ENCODE measurements at regions not wholly inside any gene's neighbourhood (a gene's known extent, or its start where the extent isn't known, plus 50 kb on each side); places are given as distances from the start of the nearest gene placed in this dataset.
A peak's percentile ranks its signal among the peaks of the same experiment; 100 is the strongest.

GRCh38 chr2:121075641-121076497, 209.1 kb downstream of the TFCP2L1 start:
- ChIA-PET POLR2A (ENCODE audit: unreplicated experiment) (interaction anchor here (0.6 to 1.3 kb wide), 8 partner anchors 9 to 728 kb away, joined by 3 to 28 read pairs (median 5); no protein-coding TSS in a partner anchor), CTCF (no interaction called here)
- no peak for TF ChIP-seq EZH2 (IDR thresholded peaks at IDR 0.05; ENCODE audit: low read length, unreplicated experiment)
- Histone ChIP-seq H2AFZ (ENCODE audit: low read length) (peak overlapping the region; percentile 68), H3K4me2 (ENCODE audit: low read length) (peak overlapping the region; percentile 87), H3F3A (ENCODE audit: low read length, unreplicated experiment) (no peaks in the 10 kb centered on the region), H3K9me2 (replicated peaks; ENCODE audit: low read length) (no peaks in the 10 kb centered on the region), H4K20me1 (ENCODE audit: low read length) (no peaks in the 10 kb centered on the region), H3K4me1 (ENCODE audit: insufficient read depth, low read length) (peaks cover 22% of the 10 kb centered on the region), H3K27me3 (ENCODE audit: low read length) (no peaks in the 10 kb centered on the region), H3K27ac (ENCODE audit: low read length) (no peak overlapping the region), H3K9ac (ENCODE audit: low read length) (peak overlapping the region; percentile 35; the same call in 1 of the 2 replicates), H3K36me3 (ENCODE audit: low read depth, low read length) (no peaks in the 10 kb centered on the region; the same call in 1 of the 2 replicates), H3K9me3 (ENCODE audit: low read length) (no peaks in the 10 kb centered on the region), H3K4me3 (ENCODE audit: low read length) (peak overlapping the region; percentile 56), H3K79me2 (ENCODE audit: low read length) (no peaks in the 10 kb centered on the region)
- intact Hi-C loops (cut with micrococcal nuclease), result loop anchor here (1.0 to 5.0 kb wide), 3 partner anchors 139 to 734 kb away; no protein-coding TSS in a partner anchor
- DNase-seq, result peak; percentile 9
- peak; percentile 6 for ATAC-seq
- no TSS peak for BruUV-seq (replicated peaks)

DNA sequence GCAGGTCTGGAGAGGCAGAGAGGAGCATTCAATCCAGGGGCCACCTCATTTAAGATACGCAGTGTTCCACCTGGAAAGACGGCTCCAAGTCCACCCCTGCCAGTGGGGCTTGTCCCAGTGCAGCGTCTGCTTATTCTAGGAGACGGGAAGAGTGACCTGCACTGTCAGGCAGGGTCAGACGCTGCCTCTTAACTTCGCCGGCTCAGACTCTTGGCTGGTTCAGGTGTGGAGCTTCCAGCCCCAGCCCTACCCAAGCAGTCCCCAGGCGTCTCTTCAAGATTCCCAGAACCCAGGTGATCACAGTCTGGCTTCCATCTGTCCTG, 208.5 kb downstream of the TFCP2L1 start:
- no peak for TF ChIP-seq EZH2 (IDR thresholded peaks at IDR 0.05; ENCODE audit: low read length, unreplicated experiment)
- no peak for TF ChIP-seq EZH2phosphoT487 (IDR thresholded peaks at IDR 0.05; ENCODE audit: borderline replicate concordance, low read length)
- no peak for TF ChIP-seq CTCF (conservative IDR thresholded peaks at IDR 0.05; ENCODE audit: low read depth, low read length)
- no peak for DNase-seq
- Histone ChIP-seq H4K20me1 (ENCODE audit: low read length) (no peaks in the 10 kb centered on the region), H3K9me3 (ENCODE audit: low read length) (no peaks in the 10 kb centered on the region), H2AFZ (ENCODE audit: low read length) (peak overlapping the region; percentile 68), H3K36me3 (ENCODE audit: low read depth, low read length) (no peaks in the 10 kb centered on the region; the same call in 1 of the 2 replicates), H3K4me1 (ENCODE audit: insufficient read depth, low read length) (peaks cover 24% of the 10 kb centered on the region), H3K9me2 (replicated peaks; ENCODE audit: low read length) (no peaks in the 10 kb centered on the region), H3F3A (ENCODE audit: low read length, unreplicated experiment) (no peaks in the 10 kb centered on the region), H3K4me2 (ENCODE audit: low read length) (peak overlapping the region; percentile 87), H3K4me3 (ENCODE audit: low read length) (peak overlapping the region; percentile 38; the same call in 1 of the 2 replicates), H3K79me2 (ENCODE audit: low read length) (no peaks in the 10 kb centered on the region), H3K27ac (ENCODE audit: low read length) (no peak overlapping the region), H3K27me3 (ENCODE audit: low read length) (no peaks in the 10 kb centered on the region), H3K9ac (ENCODE audit: low read length) (no peak overlapping the region)
- ATAC-seq, result peak; percentile 8
- intact Hi-C loops (cut with micrococcal nuclease), result loop anchor here (5.0 kb wide), 2 partner anchors 139 to 734 kb away; no protein-coding TSS in a partner anchor
- ChIA-PET CTCF (no interaction called here), POLR2A (ENCODE audit: unreplicated experiment) (no interaction called here)
- no TSS peak for BruUV-seq (replicated peaks)

DNA sequence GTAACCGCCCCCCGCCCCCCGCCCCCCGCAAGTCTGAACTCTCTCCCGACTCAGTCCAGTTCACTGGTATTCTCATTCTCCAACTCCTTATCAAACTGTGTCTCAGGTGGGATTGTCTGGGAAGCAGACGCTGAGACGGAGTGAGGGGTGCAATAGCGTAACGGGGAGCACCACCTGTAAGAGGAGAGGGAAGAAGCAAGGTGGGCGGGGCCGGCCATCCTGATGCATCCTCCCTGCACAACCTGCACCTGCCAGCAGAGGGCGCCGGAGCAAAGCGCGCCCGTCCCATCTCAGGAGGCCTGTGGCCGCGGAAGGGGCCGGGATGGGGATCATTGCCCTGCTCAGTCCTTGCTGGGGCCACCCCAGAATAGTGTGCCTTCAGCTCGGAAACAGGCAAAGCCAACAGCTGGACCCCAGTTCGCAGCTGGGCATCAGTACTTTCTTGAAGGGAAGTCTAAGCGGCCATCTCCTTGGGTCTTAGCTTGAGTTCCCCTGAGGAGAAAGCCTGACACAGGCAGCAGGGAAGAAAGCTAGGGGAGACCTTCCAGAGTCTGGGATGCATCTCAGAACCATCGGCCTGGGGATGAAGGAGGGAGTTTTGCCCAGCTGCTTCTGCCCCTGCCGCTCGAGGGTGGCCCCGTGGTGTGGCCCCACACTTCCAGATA, 208.0 kb downstream of the TFCP2L1 start:
- POLR2A ChIA-PET (ENCODE audit: unreplicated experiment), result no interaction called here

More for the DNA sequence above, 208.0 kb downstream of the TFCP2L1 start:
- Histone ChIP-seq H3F3A (ENCODE audit: low read length, unreplicated experiment) (no peaks in the 10 kb centered on the region), H3K9me2 (replicated peaks; ENCODE audit: low read length) (no peaks in the 10 kb centered on the region), H3K27ac (ENCODE audit: low read length) (no peak overlapping the region), H3K9ac (ENCODE audit: low read length) (no peak overlapping the region), H3K9me3 (ENCODE audit: low read length) (no peaks in the 10 kb centered on the region), H4K20me1 (ENCODE audit: low read length) (no peaks in the 10 kb centered on the region), H2AFZ (ENCODE audit: low read length) (peak overlapping the region; percentile 68), H3K36me3 (ENCODE audit: low read depth, low read length) (no peaks in the 10 kb centered on the region; the same call in 1 of the 2 replicates), H3K27me3 (ENCODE audit: low read length) (no peaks in the 10 kb centered on the region), H3K4me1 (ENCODE audit: insufficient read depth, low read length) (peaks cover 30% of the 10 kb centered on the region), H3K4me2 (ENCODE audit: low read length) (peak overlapping the region; percentile 87), H3K4me3 (ENCODE audit: low read length) (peak overlapping the region; percentile 38; the same call in 1 of the 2 replicates), H3K79me2 (ENCODE audit: low read length) (no peaks in the 10 kb centered on the region)
- DNase-seq (peak; percentile 81), ATAC-seq (peak; percentile 48)
- no peak for TF ChIP-seq EZH2 (IDR thresholded peaks at IDR 0.05; ENCODE audit: low read length, unreplicated experiment)
- TF ChIP-seq CTCF (conservative IDR thresholded peaks at IDR 0.05; ENCODE audit: low read depth, low read length), result peak; percentile 96
- BruUV-seq (replicated peaks), result no TSS peak
- CTCF ChIA-PET, result no interaction called here
- intact Hi-C loops (cut with micrococcal nuclease), result loop anchor here (5.0 kb wide), 2 partner anchors 140 to 735 kb away; no protein-coding TSS in a partner anchor

All from PC-3 (cell line).